AG09319 (cell line): ENCODE measurements at regions not wholly inside any gene's neighbourhood (a gene's known extent, or its start where the extent isn't known, plus 50 kb on each side); places are given as distances from the start of the nearest gene placed in this dataset.
A peak's percentile ranks its signal among the peaks of the same experiment; 100 is the strongest.

Experiments used
- DNase-seq: peaks from one replicate; pipeline ENCODE4 v3.0.0-alpha.2; 2010; ENCODE audit warnings: low read depth; ENCODE audit errors: extremely low read depth
- TF ChIP-seq, protein P1 (sequence below): IDR thresholded peaks from 2 replicates; pipeline ENCODE4 v1.5.1; 2011; ENCODE audit warnings: low read depth, mild to moderate bottlenecking, inconsistent platforms, low read length, moderate library complexity

- no peak for DNase-seq
- TF ChIP-seq, protein P1, sequence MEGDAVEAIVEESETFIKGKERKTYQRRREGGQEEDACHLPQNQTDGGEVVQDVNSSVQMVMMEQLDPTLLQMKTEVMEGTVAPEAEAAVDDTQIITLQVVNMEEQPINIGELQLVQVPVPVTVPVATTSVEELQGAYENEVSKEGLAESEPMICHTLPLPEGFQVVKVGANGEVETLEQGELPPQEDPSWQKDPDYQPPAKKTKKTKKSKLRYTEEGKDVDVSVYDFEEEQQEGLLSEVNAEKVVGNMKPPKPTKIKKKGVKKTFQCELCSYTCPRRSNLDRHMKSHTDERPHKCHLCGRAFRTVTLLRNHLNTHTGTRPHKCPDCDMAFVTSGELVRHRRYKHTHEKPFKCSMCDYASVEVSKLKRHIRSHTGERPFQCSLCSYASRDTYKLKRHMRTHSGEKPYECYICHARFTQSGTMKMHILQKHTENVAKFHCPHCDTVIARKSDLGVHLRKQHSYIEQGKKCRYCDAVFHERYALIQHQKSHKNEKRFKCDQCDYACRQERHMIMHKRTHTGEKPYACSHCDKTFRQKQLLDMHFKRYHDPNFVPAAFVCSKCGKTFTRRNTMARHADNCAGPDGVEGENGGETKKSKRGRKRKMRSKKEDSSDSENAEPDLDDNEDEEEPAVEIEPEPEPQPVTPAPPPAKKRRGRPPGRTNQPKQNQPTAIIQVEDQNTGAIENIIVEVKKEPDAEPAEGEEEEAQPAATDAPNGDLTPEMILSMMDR = no peak
Measured at GRCh38 chr1:185600641-185601040, 133.6 kb upstream of the HMCN1 start.

DNA sequence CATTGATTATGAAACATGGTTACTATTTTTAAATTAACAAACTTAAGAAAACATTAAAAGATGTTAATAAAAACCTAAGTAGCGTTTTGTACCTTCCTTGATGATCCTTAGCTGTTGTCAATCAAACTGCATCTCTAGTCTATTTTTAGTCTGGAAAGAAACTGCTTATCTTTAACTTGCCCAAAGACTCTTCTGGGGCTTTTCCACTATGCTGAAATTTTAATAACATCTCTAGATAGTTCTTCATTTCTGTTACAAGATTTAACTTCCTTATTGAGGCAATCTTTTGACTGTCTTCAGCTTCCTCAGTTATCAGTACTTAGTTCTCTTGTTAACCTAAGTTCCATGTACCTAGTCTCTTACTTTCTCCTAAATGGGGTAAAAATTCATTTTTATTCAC lies 135.9 kb upstream of the HMCN1 start:
- no peak for DNase-seq
- TF ChIP-seq, protein P1 = no peak

GRCh38 chr1:185595835-185596667 lies 138.1 kb upstream of the HMCN1 start:
- TF ChIP-seq, protein P1 = peak; percentile 81
- DNase-seq = no peak

GRCh38 chr1:185594786-185595410 lies 139.3 kb upstream of the HMCN1 start:
- no peak for DNase-seq
- TF ChIP-seq, protein P1 = no peak

- no peak for DNase-seq
- TF ChIP-seq, protein P1 = no peak
Measured at GRCh38 chr1:185593271-185593670, 140.9 kb upstream of the HMCN1 start.

DNA sequence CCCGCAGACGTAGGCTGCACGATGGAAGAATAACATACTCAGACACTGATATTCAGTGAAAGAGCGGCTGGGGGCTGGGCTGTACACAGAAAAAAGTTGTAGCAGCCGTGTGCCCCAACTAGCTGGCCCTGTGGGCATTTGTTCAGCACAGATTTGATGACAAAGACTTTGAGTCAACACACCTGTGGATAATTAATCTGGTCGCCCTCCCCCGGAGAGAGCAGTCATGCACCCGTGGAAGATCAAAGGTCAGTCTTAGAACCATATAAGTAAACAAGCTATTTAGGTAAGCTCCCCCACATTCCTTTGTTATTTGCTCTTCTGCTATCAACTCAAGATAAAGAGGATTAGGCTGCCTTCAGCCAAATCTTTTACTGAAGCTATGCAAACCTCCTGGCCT lies 148.4 kb upstream of the HMCN1 start:
- no peak for DNase-seq

More for the DNA sequence above, 148.4 kb upstream of the HMCN1 start:
- TF ChIP-seq, protein P1 = no peak
